Activated CD4-positive, CD25-positive, alpha-beta regulatory T cell treated with anti-CD3 and anti-CD28 coated beads, Interleukin-2, amount 50 U/mL, for 72 hours (primary cell): ENCODE measurements at regions not wholly inside any gene's neighbourhood (a gene's known extent, or its start where the extent isn't known, plus 50 kb on each side); places are given as distances from the start of the nearest gene placed in this dataset.

Experiments used
- DNase-seq: peaks from one replicate; pipeline ENCODE4 v3.0.0; 2021

DNA sequence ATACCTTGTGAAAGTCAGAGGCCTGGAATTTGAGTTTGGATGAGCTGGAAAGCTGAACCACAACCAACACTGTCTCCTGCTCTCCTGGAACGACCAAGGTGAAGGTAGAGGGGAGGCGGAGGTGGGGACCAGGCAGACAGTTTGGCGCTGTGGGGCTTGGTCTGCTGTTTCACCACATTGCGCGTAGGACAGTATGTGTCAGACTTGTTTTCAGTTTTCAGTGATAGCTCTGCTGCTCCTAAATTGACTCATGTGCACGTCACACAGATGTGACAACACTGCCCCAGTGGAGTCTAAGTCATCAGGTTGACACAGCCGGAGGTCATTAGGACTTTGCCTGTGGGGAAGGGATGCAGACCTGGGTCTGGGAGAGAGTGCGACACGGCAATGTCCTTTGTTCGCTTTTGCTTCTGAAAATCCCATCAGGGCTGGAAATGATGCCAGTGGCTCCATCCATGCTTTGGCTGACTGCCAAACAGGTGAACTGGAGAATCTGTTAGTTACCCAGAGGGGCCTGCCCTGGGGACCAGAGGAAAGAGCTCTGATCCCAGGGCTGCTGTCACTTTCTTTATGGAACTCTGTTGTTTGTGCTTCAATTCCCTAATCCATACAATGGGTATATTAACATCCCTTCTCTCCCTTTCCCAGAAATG lies 255.5 kb downstream of the CDC5L start:
- no peak for DNase-seq

DNA sequence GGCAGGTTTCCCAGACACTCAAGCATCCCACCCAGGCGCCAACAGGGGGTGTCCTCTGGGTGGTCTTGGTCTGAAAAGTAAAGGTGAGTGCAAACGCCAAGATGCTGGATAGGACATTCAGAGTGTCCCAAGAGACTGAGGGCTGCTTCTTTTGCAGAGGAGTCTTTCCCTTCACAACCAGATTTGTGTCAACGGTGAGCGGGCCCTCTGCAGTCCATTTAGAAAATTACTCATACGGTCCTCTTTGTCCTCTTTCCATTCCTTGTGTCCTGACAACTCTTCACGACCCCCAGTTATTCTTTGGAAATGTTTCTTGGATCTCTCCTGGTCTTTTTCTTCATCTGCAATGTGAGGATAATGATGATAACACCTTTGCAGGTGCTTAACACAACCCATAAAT lies 257.8 kb downstream of the CDC5L start:
- no peak for DNase-seq

DNA sequence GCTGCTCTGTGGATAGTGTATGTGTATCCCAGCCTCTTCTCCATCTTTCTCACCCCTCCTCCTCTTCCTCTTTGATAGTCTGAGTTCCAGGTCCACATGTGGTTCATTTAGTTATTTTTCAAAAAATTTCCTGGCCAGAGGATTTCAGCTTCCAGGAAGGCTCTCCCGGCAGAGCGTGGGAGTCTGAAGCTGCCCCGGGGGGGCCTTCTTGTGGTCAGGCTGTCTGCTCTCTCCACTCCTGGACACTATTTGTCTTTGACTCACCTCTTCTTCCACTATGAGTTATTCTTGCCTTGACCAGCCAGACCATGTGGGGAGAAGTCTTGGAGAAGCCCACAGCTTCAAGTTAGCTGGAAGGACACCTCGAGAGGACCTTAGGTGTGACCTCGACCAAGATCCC lies 258.8 kb downstream of the CDC5L start:
- no peak for DNase-seq

DNA sequence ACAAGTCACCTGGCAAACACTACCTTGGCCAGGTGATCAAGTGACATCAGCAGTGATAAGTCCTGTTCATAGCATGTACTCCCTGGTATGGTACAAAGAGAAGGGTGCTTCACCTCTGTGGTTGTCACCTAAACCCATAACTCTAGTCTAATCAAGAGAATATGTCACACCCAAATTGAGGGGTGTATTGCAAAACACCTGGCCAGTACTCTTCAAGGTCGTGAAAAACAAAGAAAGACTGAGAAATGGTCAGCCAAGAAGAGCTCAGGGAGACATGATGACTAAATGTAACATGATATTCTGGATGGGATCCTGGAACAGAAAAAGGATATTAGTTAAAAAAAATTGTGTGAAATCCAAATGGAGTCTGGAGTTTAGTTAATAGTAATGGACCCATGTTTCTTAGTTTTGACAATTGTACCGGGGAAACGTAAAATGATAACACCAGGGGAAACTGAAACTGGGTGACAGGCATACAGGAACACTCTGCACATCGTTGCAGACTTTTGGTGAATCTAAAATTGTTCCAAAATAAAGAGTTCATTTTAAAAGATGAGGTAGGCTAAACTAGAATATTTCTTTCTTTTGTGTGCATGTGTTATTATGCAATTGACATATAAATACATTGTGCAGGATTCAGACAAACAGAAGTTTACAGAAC lies 262.0 kb downstream of the CDC5L start:
- DNase-seq: no peak

DNA sequence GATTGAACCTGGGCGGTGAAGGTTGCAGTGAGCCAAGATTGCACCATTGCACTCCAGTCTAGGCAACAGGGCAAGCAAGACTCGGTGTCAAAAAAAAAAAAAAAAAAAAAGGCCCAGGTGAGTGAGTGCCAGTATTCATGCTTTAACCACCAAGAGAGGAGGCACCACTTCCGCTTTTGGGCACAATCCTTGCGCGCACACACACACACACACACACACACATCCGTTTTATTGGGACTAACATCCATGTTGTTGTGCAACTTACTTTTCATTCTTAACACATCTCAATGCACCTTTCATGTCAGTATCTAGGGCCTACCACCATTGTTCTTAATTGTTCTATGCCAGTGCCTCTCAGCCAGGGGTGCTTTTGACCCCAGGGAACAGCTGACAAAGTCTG lies 263.0 kb downstream of the CDC5L start:
- DNase-seq: no peak

DNA sequence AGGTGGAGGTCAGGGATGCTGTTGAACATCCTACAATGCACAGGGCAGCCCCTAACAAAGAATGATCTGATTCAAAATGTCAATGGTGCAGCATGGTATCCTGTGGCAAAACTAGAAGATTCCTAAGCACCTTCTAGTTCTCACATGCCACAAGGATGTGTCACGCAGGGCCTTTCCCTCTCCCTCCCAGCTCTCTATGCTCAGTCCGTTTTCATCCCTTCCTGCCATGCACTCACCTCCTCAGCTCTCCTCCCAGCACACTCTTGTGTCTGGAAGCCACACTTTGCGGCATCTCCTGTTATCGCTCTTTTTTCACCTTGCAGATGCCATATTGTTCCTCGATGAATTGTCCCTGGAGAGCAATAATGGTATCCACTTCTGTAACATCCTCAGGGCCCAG lies 263.4 kb downstream of the CDC5L start:
- DNase-seq: no peak

DNA sequence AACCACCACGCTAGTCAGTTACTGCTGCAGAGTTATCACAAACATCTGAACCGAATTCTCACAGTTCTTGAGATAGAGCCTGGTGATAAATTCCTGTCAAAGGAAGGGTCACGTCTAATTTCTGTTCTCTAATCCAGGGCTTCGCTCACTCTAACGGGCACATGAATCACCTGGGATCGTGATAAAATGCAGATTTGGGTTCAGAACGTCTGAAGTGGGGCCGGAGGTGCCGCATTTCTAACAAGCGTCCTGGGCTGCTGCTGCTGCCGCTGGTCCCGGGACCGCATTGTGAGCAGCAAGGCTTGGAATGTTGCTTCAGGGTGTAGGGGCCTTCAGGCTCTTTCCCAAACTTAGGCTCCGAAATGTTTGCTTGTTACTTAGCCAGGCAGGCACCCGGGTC lies 264.1 kb downstream of the CDC5L start:
- no peak for DNase-seq

DNA sequence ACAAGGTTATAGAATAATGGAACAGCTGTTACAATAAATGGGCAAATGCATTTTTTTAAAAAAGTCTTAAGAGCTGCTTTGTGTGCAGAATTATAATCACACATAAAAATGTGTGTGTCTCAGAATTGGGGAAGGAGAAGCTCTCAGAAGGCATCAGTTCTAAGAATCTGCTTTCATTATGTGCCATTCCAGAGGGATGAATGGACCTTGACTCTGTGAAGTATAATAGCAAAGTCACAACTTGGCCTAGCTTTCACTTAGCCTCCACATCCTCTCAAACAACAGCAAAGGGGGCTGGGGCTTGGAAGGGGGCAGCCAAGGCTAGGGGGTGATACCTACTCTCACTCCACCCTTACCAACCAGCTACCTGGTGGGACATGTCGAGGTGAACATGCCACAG lies 265.0 kb downstream of the CDC5L start:
- no peak for DNase-seq

DNA sequence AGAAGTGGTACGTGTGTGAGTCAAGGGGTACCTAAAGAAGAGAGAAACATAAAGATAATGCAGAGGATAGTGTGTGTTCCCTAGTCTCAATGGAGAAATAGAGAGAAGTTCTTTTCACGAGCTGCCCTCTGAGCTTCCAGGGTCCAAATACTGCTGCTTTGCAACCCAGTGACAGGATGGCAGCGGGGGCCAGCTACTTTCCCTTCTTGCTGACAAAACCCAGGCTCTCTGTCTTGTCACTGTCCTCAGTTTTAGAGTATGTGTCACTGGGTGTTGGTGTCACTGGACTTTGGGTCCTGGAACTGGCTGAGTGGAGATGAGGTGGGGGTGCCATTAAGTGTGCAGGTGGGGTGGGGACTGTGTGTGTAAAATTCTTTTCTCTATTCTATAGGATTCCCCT lies 265.6 kb downstream of the CDC5L start:
- no peak for DNase-seq

DNA sequence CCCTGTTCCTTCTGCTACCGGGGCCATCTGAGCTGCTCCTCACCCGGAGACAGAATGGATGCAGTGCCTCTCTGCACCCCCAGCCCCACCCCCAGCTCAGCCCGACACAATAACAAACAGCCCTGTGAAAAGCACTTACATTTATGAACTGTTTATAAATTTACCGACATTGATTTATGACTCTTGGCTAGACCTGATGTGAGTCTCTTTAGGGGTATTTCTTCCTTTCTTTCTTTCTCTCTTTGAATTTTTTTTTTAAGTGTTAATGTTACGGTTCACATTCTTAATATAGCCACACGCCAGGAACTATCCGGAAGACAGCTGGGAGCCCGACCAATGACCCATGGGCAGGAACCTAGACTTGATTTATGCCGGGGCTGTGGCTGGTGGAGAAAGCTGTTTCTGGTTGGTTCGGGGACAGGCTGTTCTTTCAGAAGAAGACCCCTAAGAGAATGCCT lies 266.3 kb downstream of the CDC5L start:
- DNase-seq: no peak

DNA sequence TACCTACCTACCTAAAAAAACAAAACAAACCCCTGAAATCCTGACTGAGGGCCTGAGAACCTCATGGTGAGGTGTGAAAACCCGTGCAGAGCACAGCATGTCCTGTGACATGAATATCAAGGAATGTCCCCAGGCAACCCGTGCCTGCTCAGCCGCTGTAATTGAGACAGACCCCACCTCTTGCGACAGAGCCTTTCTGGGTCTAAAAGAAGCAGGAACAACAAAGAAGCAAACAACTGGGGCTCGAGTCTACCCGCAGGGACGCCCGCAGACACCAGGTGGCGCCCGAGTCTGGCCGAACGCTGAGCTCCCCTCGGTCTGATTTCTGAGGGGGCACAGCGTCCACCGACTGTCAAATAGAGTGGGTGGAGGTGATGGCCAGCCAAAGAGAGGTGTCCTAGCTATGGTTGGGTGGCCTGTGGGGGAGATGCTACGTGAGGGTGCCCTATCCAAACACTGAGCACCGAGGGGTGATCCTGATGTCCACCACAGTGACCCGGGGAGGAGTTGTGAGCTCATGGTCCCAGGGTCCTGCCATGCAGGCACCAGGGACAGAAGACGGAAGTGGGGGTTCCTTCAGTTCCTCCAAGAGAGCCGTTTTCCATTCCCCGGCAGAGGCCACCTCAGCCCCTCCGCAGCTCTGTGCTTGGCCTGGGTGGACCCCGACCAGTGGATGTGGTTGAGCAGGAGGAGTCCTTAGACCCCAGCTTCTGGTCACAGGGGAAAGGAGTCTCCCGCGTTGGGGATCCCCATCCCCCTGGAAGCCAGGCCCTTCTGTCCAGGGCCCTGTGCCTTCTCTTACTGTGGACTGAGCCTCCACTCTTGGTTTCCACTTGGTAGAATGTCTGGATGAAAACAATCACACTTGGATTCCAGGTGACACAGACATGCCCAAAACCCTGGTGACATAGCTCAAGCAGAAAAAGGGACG lies 268.2 kb downstream of the CDC5L start:
- peak; percentile 78 for DNase-seq

DNA sequence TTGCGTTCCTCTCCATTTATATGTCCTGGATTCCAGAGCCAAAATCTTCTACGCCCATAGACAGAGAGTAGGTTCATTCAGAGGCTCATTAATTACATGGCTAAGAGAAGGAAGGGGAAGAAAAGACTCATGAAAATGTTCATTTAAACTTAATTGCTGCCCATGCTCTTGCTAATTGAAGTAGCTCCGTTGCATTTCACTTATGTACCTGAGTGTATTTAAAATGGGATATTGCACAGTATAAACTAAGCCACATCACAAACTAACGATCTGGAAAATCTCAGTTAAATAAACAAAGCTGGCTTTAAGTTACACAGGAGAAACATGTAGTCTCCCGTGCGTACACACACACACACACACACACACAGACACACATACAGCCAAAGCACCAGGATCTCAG lies 269.2 kb downstream of the CDC5L start:
- no peak for DNase-seq

DNA sequence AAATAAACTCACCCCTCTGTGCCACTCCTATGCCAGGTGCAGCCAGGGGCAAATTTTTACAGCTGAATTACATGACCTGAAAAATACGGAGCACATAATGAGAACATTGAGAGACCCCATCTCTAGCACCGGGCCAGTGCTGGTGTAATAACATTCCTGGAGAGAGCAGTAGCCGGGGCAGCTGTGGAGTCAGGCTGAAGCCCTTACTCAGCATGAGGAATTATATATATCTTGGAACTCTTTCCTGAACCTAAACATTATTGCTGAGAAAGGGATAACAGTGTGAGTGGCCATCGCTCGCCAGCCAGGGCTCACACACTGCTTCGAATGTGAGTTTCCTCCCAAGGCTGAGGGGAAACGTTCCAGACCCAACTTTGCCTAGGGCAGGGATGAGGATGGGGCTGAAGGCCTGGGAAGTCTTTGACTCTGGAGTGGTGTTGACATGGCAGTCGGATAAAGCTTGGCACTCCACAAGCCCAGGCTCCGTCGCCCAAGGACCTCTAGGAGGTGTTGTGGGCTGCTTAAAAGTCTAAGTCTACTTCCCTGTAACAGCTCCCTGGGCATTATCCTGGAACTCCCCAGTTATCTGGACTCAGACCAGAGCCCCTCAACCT lies 269.8 kb downstream of the CDC5L start:
- DNase-seq: no peak

DNA sequence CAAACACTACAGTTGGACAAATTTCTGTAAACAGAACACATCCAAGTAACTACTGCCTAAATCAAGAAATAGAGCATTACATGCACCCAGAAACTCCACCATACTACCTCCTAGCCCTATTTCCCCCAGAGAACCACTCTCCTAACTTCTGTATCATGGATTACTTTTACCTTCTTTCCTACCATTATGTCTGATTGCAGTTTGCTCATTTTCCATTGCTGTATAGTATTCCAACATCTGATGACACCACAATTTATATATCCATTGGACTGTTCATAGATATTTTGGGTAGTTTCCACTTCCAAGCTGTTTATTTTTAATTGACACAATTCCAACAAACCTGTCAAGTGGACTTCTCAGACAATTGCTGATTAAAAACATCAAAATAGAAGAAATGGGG lies 271.1 kb downstream of the CDC5L start:
- DNase-seq: no peak

DNA sequence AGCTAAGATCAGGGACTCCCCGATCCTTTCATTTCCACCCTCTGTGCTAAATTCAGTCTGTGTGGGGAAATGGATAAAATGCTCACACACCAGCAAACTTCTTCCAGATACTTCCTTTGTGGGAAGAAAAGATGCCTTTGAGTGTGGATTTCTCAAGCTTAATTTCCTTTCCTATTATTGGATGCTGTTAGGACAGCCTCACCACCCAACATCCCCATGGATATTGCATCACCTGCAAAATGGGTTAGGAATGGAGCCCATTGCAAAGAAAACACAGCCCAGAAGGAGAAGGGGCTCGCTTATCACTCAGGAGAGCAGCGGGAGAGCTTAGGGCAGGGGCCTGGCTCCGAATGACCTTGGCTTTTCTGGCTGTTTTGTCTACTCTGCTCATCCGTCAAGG lies 272.2 kb downstream of the CDC5L start:
- no peak for DNase-seq

DNA sequence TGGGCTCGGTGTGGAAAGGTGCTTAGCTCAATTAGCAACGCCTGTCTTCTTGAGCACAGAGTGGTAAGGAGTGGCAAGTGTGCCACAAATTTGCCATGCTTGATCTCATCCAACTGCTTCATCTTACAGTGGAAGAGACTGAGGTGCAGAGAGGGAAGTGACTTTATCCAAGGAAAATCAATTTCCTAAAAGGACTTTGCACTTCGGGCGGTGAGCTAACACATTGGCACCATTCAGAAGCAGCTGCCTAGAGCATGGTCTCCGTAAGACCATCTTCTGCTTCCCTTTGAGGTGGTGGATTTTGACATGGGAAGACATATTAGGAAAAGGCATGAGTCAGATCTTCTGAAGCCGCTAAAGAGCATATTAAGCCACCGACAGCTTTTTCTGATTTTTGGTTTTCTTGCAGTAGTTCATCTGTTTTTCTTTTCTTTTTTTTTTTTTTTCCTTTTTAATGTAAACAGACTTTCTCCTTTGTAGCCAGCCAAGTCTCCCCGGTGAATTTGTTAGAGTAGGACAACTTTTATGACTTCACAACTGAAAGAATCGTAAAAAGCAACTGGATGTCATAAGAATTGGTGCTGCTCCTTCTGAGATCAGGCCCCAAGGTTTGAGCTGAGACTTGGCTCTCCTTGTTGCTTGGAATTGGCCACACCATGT lies 273.2 kb downstream of the CDC5L start:
- DNase-seq: no peak

DNA sequence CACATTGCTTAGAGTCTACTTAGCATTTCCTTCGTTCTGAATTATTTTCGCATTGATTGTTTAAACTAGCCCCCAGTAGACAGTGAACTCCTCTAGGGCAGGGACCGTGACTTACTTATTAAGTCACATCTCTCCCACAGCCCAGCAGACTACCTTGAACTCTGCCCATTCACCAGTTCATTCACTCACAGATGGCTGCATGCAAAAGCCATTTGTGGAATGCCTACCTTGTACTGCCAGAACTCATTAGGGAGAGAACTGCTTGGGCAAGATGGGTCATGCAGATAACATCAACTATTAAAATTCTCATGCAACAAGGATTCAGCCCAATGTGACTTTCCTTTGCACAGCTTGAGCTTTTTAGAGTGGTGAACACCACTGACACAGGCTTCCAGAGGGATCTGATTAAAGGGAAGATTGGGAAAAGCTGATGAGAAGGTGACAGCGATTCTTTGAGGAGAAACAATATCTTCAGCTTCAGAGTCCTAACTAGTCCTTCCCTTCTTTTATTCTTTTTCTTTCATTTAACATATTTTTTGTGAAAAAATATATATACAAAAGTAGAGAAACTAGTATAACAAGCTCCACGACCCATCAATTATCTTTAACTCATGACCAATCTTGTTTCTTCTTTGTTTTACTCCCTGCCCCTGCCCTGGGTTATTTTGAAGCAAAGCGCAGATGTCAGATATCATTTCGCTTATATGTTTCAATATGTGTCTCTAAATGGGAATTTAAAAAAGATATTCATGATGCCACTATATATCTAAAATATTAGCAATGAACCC lies 273.9 kb downstream of the CDC5L start:
- DNase-seq: no peak

DNA sequence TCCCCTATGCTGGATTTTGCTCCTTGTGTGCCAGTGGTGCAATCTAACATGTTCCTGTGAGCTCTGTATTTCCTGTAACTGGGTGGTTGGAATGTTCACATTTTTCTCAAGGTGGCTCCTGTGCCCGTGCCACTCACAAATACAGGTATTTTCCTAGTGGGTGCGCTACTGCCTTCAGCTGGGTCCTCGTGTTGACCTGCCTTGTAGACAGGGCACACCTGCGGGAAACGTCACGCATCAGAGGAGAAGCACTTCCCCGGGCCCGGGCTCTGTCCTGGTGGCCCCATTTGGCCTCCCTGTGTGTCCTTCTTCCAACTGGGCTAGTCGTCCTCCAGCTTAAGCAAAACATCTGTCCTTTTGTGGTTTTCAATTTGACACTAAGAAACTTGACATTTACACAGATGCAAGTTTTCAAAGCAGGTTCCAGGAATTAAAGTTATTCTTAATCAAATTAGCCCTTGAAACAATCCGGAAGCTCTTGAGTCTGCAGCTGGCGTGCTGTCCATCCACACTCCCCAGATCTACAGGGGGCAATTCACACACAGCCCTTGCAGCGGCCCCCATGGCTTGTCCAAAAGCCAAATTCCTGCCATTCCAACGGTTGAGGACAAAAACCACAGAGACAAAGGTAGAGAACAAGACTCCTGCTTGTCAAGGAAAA lies 275.1 kb downstream of the CDC5L start:
- no peak for DNase-seq

DNA sequence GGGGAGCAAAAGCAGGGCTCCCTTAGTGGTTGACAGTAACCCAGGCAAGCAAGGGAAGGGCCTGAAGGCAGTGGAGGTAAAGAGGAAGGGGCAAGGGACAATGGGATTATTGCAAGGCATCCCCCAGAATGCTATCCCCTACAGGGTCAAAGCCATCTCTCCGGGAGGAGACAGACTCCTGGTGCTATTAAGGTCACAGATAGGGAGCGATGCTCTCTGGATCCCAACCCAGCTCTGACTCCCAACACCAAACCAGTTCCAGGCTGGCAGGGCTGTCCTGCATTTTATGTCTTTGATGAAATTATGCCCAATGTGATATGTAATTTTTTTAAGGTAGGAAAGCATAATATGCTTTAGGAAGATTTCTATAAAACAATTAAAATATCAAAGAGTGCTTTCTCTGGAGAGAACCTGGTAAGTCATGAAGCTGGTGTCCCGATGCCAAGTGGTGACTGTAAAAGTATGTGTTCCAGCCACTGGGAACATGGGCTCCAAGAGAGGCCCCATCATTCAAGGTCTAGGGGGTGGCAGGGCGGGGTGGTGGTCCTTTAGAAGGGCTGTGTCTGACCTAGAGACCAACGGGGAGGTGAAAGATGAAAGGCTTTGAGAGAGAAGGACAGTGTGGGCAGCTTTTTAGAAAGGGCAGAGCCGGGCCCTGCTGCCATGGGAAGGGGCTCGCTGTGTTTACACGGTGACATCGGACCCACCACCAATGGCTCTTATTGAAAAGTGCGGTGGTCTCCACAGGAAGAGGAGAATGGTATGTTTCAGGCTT lies 276.5 kb downstream of the CDC5L start:
- no peak for DNase-seq

DNA sequence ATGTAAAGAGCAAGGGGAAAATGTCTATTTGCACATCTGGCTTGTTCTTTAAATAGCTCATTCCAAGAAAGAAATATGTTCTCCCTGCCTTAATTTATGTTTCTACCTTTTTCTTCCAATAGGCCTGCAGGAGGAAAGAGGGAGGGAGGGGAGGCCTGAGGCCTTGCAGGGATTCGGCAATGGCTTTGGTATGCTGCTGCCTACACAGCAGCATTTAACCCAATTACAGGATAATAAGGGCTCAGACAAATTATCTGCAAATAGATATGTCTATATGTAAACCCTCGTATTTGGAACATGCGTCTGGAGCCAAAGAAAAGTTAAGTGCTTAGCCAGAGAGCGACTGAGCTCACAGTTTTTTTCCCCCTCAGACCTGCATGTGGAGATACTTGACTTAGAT lies 277.2 kb downstream of the CDC5L start:
- DNase-seq: no peak

DNA sequence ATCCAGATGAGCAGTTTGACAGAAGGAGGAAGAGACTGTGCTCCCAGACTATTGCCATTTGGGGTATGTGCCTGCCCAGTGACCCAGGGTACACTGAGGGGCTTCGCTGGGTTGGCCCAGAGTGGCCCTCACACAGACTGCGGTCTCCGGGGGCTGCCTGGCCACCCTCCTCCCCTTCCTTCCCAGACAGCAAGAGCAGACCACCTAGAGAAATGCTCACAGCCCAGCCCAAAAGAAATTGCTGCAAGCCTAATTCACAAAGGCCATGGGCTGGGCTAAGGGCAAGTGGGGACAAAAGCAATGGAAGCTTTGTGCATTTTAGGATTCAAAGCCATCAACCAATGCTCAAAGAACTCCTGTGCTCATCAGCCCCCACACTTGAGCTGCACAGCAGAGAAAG lies 277.6 kb downstream of the CDC5L start:
- DNase-seq: no peak
